HepG2 (cell line): ENCODE measurements at regions not wholly inside any gene's neighbourhood (a gene's known extent, or its start where the extent isn't known, plus 50 kb on each side); places are given as distances from the start of the nearest gene placed in this dataset.
A peak's percentile ranks its signal among the peaks of the same experiment; 100 is the strongest.

Experiments
- BRD4 ChIP-seq: sonication (generic); formaldehyde crosslinking; IDR thresholded peaks from 2 replicates; pipeline ENCODE4 v1.4.0; 2020; ENCODE audit warnings: missing genetic modification reagents
- DNMT1 ChIP-seq: sonication (generic); formaldehyde crosslinking; IDR thresholded peaks from 2 replicates; pipeline ENCODE4 v1.5.1; 2020; ENCODE audit warnings: mild to moderate bottlenecking, missing genetic modification reagents
- FOXK2 ChIP-seq: fragments of 450-650 bp; IDR thresholded peaks from 2 replicates; pipeline ENCODE4 v1.6.1; 2016
- GABPA ChIP-seq, 2 experiments: IDR thresholded peaks; 2 replicates each; pipeline ENCODE4 v1.6.1; 2011 to 2016; ENCODE audit warnings: low read depth in 2 of 2, low read length in 1 of 2, missing biosample characterization in 1 of 2, missing genetic modification characterization in 1 of 2
- HNF4A ChIP-seq: sonication (generic); formaldehyde crosslinking; IDR thresholded peaks from 2 replicates; pipeline ENCODE4 v1.4.0; 2020; ENCODE audit warnings: missing genetic modification reagents
- HOMEZ ChIP-seq: IDR thresholded peaks from 2 replicates; pipeline ENCODE4 v1.6.1; 2016; ENCODE audit warnings: low read depth
- KAT8 ChIP-seq: IDR thresholded peaks from 2 replicates; pipeline ENCODE4 v1.6.1; 2016; ENCODE audit warnings: missing genetic modification reagents, missing compliant biosample characterization
- PAXIP1 ChIP-seq: sonication (generic); formaldehyde crosslinking; conservative IDR thresholded peaks from 2 replicates; pipeline ENCODE4 v1.4.0; 2020; ENCODE audit warnings: mild to moderate bottlenecking, missing genetic modification reagents, moderate library complexity
- RARA ChIP-seq: IDR thresholded peaks from 2 replicates; pipeline ENCODE4 v1.6.1; 2016; ENCODE audit warnings: missing genetic modification reagents, missing compliant biosample characterization
- SALL1 ChIP-seq: sonication (generic); formaldehyde crosslinking; IDR thresholded peaks from 2 replicates; pipeline ENCODE4 v1.8.0; 2022; ENCODE audit warnings: mild to moderate bottlenecking, missing genetic modification reagents
- SOX13 ChIP-seq, 3 experiments: fragments of 450-650 bp in 1 of 3; sonication (generic) in 1 of 3; formaldehyde crosslinking in 1 of 3; IDR thresholded peaks in 2 of 3; conservative IDR thresholded peaks in 1 of 3; 2 replicates each; pipeline versions ENCODE4 v1.5.0 to v1.6.1; 2016 to 2020; ENCODE audit warnings: antibody characterized with exemption in 1 of 3, mild to moderate bottlenecking in 1 of 3, missing compliant biosample characterization in 1 of 3, missing genetic modification reagents in 1 of 3, moderate library complexity in 1 of 3
- ZFP91 ChIP-seq: sonication (generic); formaldehyde crosslinking; IDR thresholded peaks from 2 replicates; pipeline ENCODE4 v1.9.0; 2022; ENCODE audit warnings: missing genetic modification reagents, mild to moderate bottlenecking, borderline replicate concordance
- ZGPAT ChIP-seq: IDR thresholded peaks from 2 replicates; pipeline ENCODE4 v1.6.1; 2016; ENCODE audit warnings: mild to moderate bottlenecking
- ZKSCAN8 ChIP-seq: IDR thresholded peaks from 2 replicates; pipeline ENCODE4 v1.6.1; 2016; ENCODE audit warnings: borderline replicate concordance, missing genetic modification reagents, missing compliant biosample characterization
- ZNF274 ChIP-seq: sonication (generic); formaldehyde crosslinking; IDR thresholded peaks from 2 replicates; pipeline ENCODE4 v1.5.1; 2020; ENCODE audit warnings: mild to moderate bottlenecking, missing genetic modification reagents
- ZNF350 ChIP-seq: sonication (generic); formaldehyde crosslinking; IDR thresholded peaks from 2 replicates; pipeline ENCODE4 v1.4.0; 2020; ENCODE audit warnings: mild to moderate bottlenecking, low read depth, missing genetic modification reagents, borderline replicate concordance
- ZNF446 ChIP-seq: sonication (generic); formaldehyde crosslinking; IDR thresholded peaks from 2 replicates; pipeline ENCODE4 v1.5.0; 2020; ENCODE audit warnings: mild to moderate bottlenecking, missing genetic modification reagents
- ZNF562 ChIP-seq: sonication (generic); formaldehyde crosslinking; IDR thresholded peaks from 2 replicates; pipeline ENCODE4 v1.8.0; 2022; ENCODE audit warnings: missing genetic modification reagents, borderline replicate concordance
- ZNF580 ChIP-seq: IDR thresholded peaks from 2 replicates; pipeline ENCODE4 v1.6.1; 2016; ENCODE audit warnings: low read depth, borderline replicate concordance
- ZNF614 ChIP-seq: IDR thresholded peaks from 2 replicates; pipeline ENCODE4 v1.6.1; 2018; ENCODE audit warnings: missing biosample characterization, missing genetic modification reagents, inconsistent platforms, borderline replicate concordance
- ZNF768 ChIP-seq: sonication (generic); formaldehyde crosslinking; IDR thresholded peaks from 2 replicates; pipeline ENCODE4 v1.4.0; 2020; ENCODE audit warnings: missing genetic modification reagents
- ZNF777 ChIP-seq: sonication (generic); formaldehyde crosslinking; IDR thresholded peaks from 2 replicates; pipeline ENCODE4 v1.4.0; 2020; ENCODE audit warnings: missing genetic modification reagents
- ZNF850 ChIP-seq: sonication (generic); formaldehyde crosslinking; conservative IDR thresholded peaks from 2 replicates; pipeline ENCODE4 v1.9.0; 2021; ENCODE audit warnings: mild to moderate bottlenecking, missing genetic modification reagents

- TF ChIP-seq ZFP91 (CRISPR knock-in tag) = no peak
- peak; percentile 77 for TF ChIP-seq SALL1
- TF ChIP-seq ZNF580 (CRISPR knock-in tag) = no peak
- no peak for TF ChIP-seq ZNF562 (CRISPR knock-in tag)
- TF ChIP-seq BRD4 (CRISPR knock-in tag) = no peak
- TF ChIP-seq PAXIP1 (CRISPR knock-in tag) = peak; percentile 80
- peak; percentile 55; the same call in 1 of the 2 replicates for TF ChIP-seq KAT8 (CRISPR knock-in tag)
- no peak for TF ChIP-seq FOXK2
- no peak for TF ChIP-seq GABPA (IDR thresholded peaks at IDR 0.05; ENCODE audit: low read depth, low read length)
- TF ChIP-seq GABPA (CRISPR knock-in tag; IDR thresholded peaks at IDR 0.05; ENCODE audit: low read depth) = peak; percentile 43; the same call in 1 of the 2 replicates
- TF ChIP-seq HOMEZ = peak; percentile 83
- no peak for TF ChIP-seq ZNF850 (CRISPR knock-in tag)
- no peak for TF ChIP-seq ZNF274 (CRISPR knock-in tag)
- peak; percentile 61; the same call in 1 of the 2 replicates for TF ChIP-seq ZKSCAN8 (CRISPR knock-in tag)
- 0 out of 2 replicates have a peak, but pooled peaks have one; percentile 44 for TF ChIP-seq ZGPAT (CRISPR knock-in tag)
- TF ChIP-seq ZNF350 = peak; percentile 27; the same call in 1 of the 2 replicates
- peak; percentile 39; the same call in 1 of the 2 replicates for TF ChIP-seq RARA (CRISPR knock-in tag)
- TF ChIP-seq ZNF768 = no peak
- no peak for TF ChIP-seq ZNF446 (CRISPR knock-in tag)
- no peak for TF ChIP-seq DNMT1 (CRISPR knock-in tag)
- TF ChIP-seq HNF4A (CRISPR knock-in tag) = peak; percentile 91
- peak; percentile 59; the same call in 1 of the 2 replicates for TF ChIP-seq ZNF614 (CRISPR knock-in tag)
- no peak for TF ChIP-seq ZNF777
- no peak; the same call in 1 of the 2 replicates for TF ChIP-seq SOX13 (IDR thresholded peaks at IDR 0.05)
- peak in 1 of 2 experiments; percentile 52; a peak in 1 of 4 replicates for TF ChIP-seq SOX13 (CRISPR knock-in tag; conservative IDR thresholded peaks at IDR 0.05 in 1 of 2, IDR thresholded peaks at IDR 0.05 in 1 of 2)
Observed at GRCh38 chr19:46925548-46925950, 64.8 kb downstream of the ARHGAP35 start (continued).
